Prostate gland (tissue), 2 donors: ENCODE measurements at regions not wholly inside any gene's neighbourhood (a gene's known extent, or its start where the extent isn't known, plus 50 kb on each side); places are given as distances from the start of the nearest gene placed in this dataset.
"Not testable (repeated sequence)": the region's sequence is repeated elsewhere in the genome, so short reads cannot be mapped to it uniquely, and the experiment has no call there.

Experiments used
- DNase-seq: peaks from one replicate; pipeline ENCODE4 v3.0.0-alpha.2; 2019; ENCODE audit warnings: low spot score
- H3K27ac ChIP-seq, 2 donors: fragments of 200-600 bp; sonication (generic); 2 replicates each; pipeline ENCODE4 v1.5.1; 2017 to 2019
- H3K27me3 ChIP-seq: fragments of 200-600 bp; sonication (generic); replicated peaks from 2 replicates; pipeline ENCODE4 v1.5.1; 2019; ENCODE audit not compliant: insufficient read depth
- H3K36me3 ChIP-seq, 2 donors: fragments of 200-600 bp; sonication (generic); 1 replicate in 1 of 2; 2 replicates in 1 of 2; pipeline versions ENCODE4 v1.5.1 to v1.8.1; 2017 to 2019
- H3K4me1 ChIP-seq: fragments of 200-600 bp; sonication (generic); replicated peaks from 2 replicates; pipeline ENCODE4 v1.5.1; 2019
- H3K4me3 ChIP-seq, 2 donors: fragments of 200-600 bp; sonication (generic); 2 replicates each; pipeline ENCODE4 v1.5.1; 2017 to 2019
- H3K9me3 ChIP-seq: fragments of 200-600 bp; sonication (generic); 2 replicates; pipeline ENCODE4 v1.5.1; 2017
- CTCF ChIP-seq, 4 experiments: fragments of 200-600 bp in 2 of 4; fragments of 450-650 bp in 2 of 4; sonication (generic) in 2 of 4; IDR thresholded peaks; 1 replicate in 3 of 4; 2 replicates in 1 of 4; pipeline ENCODE4 v1.5.1; 2016 to 2019; ENCODE audit warnings: antibody characterized with exemption in 4 of 4, mild to moderate bottlenecking in 2 of 4, moderate library complexity in 2 of 4
- POLR2A ChIP-seq: fragments of 450-650 bp; IDR thresholded peaks from one replicate; pipeline ENCODE4 v1.6.1; 2016; ENCODE audit warnings: antibody characterized with exemption, mild to moderate bottlenecking
- POLR2AphosphoS5 ChIP-seq: sonication (generic); formaldehyde crosslinking; IDR thresholded peaks from one replicate; pipeline ENCODE4 v1.6.1; 2017; ENCODE audit warnings: antibody characterized with exemption
- WGBS: methylation state at CpG from one replicate; pipeline ENCODE4 v1.1.5; 2018; 5-methylcytosine and 5-hydroxymethylcytosine counted together
- intact Hi-C: fragments of 100-400 bp; cut with DNase I; formaldehyde crosslinking; loops from one replicate; pipeline ENCODE4 v1.14.2; 2022

- WGBS = 81% methylated on average over 16 of the region's 16 CpGs
- DNase-seq = no peak
Measured at GRCh38 chr16:13838401-13839190, 81.4 kb upstream of the ERCC4 start.

GRCh38 chr16:13839577-13839976 is 80.4 kb upstream of the ERCC4 start:
- intact Hi-C loops = no loop called here
- H3K9me3 ChIP-seq = no peaks in the 10 kb centered on the region
- no peak for DNase-seq
- no peaks in the 10 kb centered on the region for H3K27me3 ChIP-seq
- H3K36me3 ChIP-seq = no peaks in the 10 kb centered on the region
- H3K27ac ChIP-seq = no peak overlapping the region
- TF ChIP-seq POLR2AphosphoS5 (no peak), CTCF (IDR thresholded peaks at IDR 0.05) (no peak), POLR2A (no peak)
- WGBS = 94% methylated on average over 3 of the region's 3 CpGs
- no peaks in the 10 kb centered on the region for H3K4me1 ChIP-seq
- H3K4me3 ChIP-seq = no peak overlapping the region

More at GRCh38 chr16:13838401-13839190, 81.4 kb upstream of the ERCC4 start:
- no peaks in the 10 kb centered on the region for H3K9me3 ChIP-seq
- no peak overlapping the region for H3K4me3 ChIP-seq
- no peaks in the 10 kb centered on the region for H3K27me3 ChIP-seq
- H3K4me1 ChIP-seq = no peaks in the 10 kb centered on the region
- intact Hi-C loops = no loop called here
- no peak overlapping the region for H3K27ac ChIP-seq
- no peak for TF ChIP-seq POLR2AphosphoS5
- TF ChIP-seq CTCF (IDR thresholded peaks at IDR 0.05) = no peak
- no peak for TF ChIP-seq POLR2A
- H3K36me3 ChIP-seq = no peaks in the 10 kb centered on the region

GRCh38 chr16:13845232-13845631 is 74.7 kb upstream of the ERCC4 start:
- Histone ChIP-seq H3K4me1 (no peaks in the 10 kb centered on the region), H3K27me3 (no peaks in the 10 kb centered on the region), H3K27ac (no peak overlapping the region), H3K36me3 (no peaks in the 10 kb centered on the region), H3K4me3 (no peak overlapping the region), H3K9me3 (no peaks in the 10 kb centered on the region)
- DNase-seq = no peak
- WGBS = 90% methylated on average over 2 of the region's 2 CpGs
- intact Hi-C loops = no loop called here
- TF ChIP-seq CTCF (IDR thresholded peaks at IDR 0.05) = no peak

- TF ChIP-seq POLR2AphosphoS5 = no peak
- 80% methylated on average over 2 of the region's 2 CpGs for WGBS
- intact Hi-C loops = no loop called here
- Histone ChIP-seq H3K27me3 (no peaks in the 10 kb centered on the region), H3K27ac (no peak overlapping the region), H3K4me1 (no peaks in the 10 kb centered on the region), H3K9me3 (no peaks in the 10 kb centered on the region), H3K36me3 (no peaks in the 10 kb centered on the region), H3K4me3 (no peak overlapping the region)
- DNase-seq = no peak
Measured at GRCh38 chr16:13848795-13849194, 71.2 kb upstream of the ERCC4 start.

GRCh38 chr16:13850173-13850572 is 69.8 kb upstream of the ERCC4 start:
- H3K4me1 ChIP-seq, H3K27me3 ChIP-seq, H3K27ac ChIP-seq, H3K36me3 ChIP-seq, intact Hi-C loops, H3K9me3 ChIP-seq, DNase-seq, H3K4me3 ChIP-seq: not testable (repeated sequence)
- WGBS = 67% methylated on average over 4 of the region's 4 CpGs

GRCh38 chr16:13852827-13853226 is 67.1 kb upstream of the ERCC4 start:
- no peak for TF ChIP-seq POLR2A
- TF ChIP-seq CTCF (IDR thresholded peaks at IDR 0.05) = no peak
- no peak for TF ChIP-seq POLR2AphosphoS5
- Histone ChIP-seq H3K4me3 (no peak overlapping the region), H3K27me3 (no peaks in the 10 kb centered on the region), H3K4me1 (no peaks in the 10 kb centered on the region), H3K9me3 (no peaks in the 10 kb centered on the region), H3K36me3 (no peaks in the 10 kb centered on the region), H3K27ac (no peak overlapping the region)
- DNase-seq = no peak
- intact Hi-C loops = no loop called here
- WGBS = 85% methylated on average over 5 of the region's 5 CpGs
